Endothelial cell (in vitro differentiated cells): ENCODE measurements at regions not wholly inside any gene's neighbourhood (a gene's known extent, or its start where the extent isn't known, plus 50 kb on each side); places are given as distances from the start of the nearest gene placed in this dataset.

ENCODE experiments used
- DNase-seq: peaks from one replicate; pipeline ENCODE4 v3.0.0; 2021; ENCODE audit warnings: low spot score
- H3K27ac Mint-ChIP-seq: one replicate; pipeline ENCODE4 v1.8.0; 2021; ENCODE audit warnings: mixed read lengths, inconsistent platforms; ENCODE audit not compliant: unreplicated experiment
- H3K27me3 Mint-ChIP-seq: one replicate; pipeline ENCODE4 v1.8.0; 2021; ENCODE audit warnings: mild to moderate bottlenecking, moderate library complexity, mixed read lengths, inconsistent platforms; ENCODE audit not compliant: unreplicated experiment
- H3K36me3 Mint-ChIP-seq: one replicate; pipeline ENCODE4 v1.8.0; 2021; ENCODE audit warnings: mild to moderate bottlenecking, low read depth, mixed read lengths, inconsistent platforms; ENCODE audit not compliant: unreplicated experiment
- H3K4me1 Mint-ChIP-seq: one replicate; pipeline ENCODE4 v1.8.0; 2021; ENCODE audit warnings: mild to moderate bottlenecking, mixed read lengths, inconsistent platforms; ENCODE audit not compliant: unreplicated experiment
- H3K4me3 Mint-ChIP-seq: one replicate; pipeline ENCODE4 v1.8.0; 2021; ENCODE audit warnings: mild to moderate bottlenecking, mixed read lengths, inconsistent platforms; ENCODE audit not compliant: unreplicated experiment
- H3K9me3 Mint-ChIP-seq: one replicate; pipeline ENCODE4 v1.8.0; 2021; ENCODE audit warnings: mixed read lengths, inconsistent platforms; ENCODE audit not compliant: unreplicated experiment
- CTCF ChIP-seq: fragments of 200-600 bp; sonication (generic); IDR thresholded peaks from one replicate; pipeline ENCODE4 v1.5.0; 2021; ENCODE audit warnings: antibody characterized with exemption; ENCODE audit not compliant: unreplicated experiment

DNA sequence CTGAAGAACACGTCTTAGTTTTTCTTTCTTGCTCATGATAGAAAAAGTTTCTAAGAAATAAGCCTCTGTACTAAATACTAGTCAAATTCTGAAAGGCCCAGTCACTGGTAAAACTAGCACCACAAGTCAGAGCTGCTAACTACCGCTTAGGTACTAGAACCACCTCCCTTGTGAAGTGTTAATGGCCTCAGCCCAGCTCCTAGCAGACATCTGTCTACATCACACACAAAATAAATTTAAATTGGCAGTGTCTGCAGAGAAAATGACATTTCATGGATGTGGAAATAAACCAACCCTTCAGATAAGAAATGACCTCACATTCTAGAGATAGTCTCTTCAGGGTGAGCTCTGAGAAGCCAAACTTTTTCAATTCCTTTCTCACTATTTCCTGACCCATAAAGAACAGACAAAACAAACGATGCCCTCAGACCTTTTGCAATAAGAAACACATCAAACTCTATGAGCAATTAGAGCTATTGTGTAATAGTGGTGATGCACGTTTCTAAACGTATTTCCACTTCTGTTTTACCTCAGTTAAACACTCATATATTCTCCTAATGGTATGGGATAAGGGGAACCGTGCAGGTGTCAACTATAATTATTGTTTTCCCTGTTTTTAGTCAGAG is 70.3 kb upstream of the DSG1 start:
- Mint-ChIP-seq H3K27me3 (peaks cover 10% of the 10 kb centered on the region), H3K4me3 (no peak overlapping the region), H3K4me1 (peaks cover 40% of the 10 kb centered on the region), H3K9me3 (no peaks in the 10 kb centered on the region), H3K27ac (peak overlapping the region; percentile 36), H3K36me3 (no peaks in the 10 kb centered on the region)
- no peak for TF ChIP-seq CTCF
- DNase-seq, result no peak

GRCh38 chr18:31248783-31249521 is 69.0 kb upstream of the DSG1 start:
- H3K4me3 Mint-ChIP-seq, result no peak overlapping the region
- H3K4me1 Mint-ChIP-seq, result peaks cover 29% of the 10 kb centered on the region
- H3K36me3 Mint-ChIP-seq, result no peaks in the 10 kb centered on the region
- no peak overlapping the region for H3K27ac Mint-ChIP-seq
- H3K9me3 Mint-ChIP-seq, result no peaks in the 10 kb centered on the region
- DNase-seq, result no peak
- no peak for TF ChIP-seq CTCF
- peaks cover 5% of the 10 kb centered on the region for H3K27me3 Mint-ChIP-seq

DNA sequence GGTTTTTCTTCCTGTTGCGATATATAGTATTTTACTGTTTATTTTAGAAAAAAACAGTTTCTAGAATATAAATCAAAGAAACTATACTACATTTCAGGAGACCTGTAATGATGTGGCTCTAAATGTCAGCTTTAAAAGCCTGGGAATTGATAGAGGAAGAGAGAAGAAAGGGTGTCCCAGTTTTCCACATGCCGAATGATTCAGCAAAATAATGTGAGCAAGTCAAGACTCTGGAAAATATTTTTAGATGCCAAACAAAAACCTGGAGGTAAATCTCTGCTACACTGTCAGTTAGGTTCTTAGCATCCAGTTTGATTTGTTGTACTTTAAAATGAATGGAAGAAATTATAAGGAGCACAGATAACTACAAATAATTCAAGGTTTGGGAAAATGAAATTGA is 67.1 kb upstream of the DSG1 start:
- Mint-ChIP-seq H3K9me3 (no peaks in the 10 kb centered on the region), H3K27ac (no peak overlapping the region), H3K4me1 (peaks cover 23% of the 10 kb centered on the region), H3K36me3 (no peaks in the 10 kb centered on the region), H3K4me3 (no peak overlapping the region), H3K27me3 (no peaks in the 10 kb centered on the region)
- DNase-seq, result no peak
- TF ChIP-seq CTCF, result no peak

DNA sequence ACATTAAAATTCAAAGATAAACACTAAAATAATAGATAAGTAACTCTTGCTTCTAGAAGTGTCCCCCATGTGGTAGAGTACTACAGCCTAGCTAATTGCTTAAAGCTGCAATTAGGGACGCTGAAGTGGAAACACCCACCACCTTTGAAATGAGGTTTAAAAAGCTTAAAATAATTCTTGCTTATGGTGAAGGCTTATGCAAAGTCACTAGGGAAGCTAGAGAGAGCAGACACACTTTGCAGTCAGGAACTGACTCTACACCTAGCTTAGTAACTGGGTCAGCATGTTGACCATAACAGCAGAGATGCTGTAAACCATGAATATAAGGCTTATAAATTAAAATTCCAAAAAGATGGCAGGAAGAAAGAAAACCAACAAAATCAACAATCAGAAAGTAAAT is 65.4 kb upstream of the DSG1 start:
- peaks cover 16% of the 10 kb centered on the region for H3K4me1 Mint-ChIP-seq
- no peak for DNase-seq

More for the DNA sequence above, 65.4 kb upstream of the DSG1 start:
- Mint-ChIP-seq H3K27me3 (no peaks in the 10 kb centered on the region), H3K36me3 (no peaks in the 10 kb centered on the region), H3K4me3 (no peak overlapping the region), H3K27ac (no peak overlapping the region), H3K9me3 (no peaks in the 10 kb centered on the region)
- no peak for TF ChIP-seq CTCF
